Gastroesophageal sphincter (tissue), 3 donors: ENCODE measurements at regions not wholly inside any gene's neighbourhood (a gene's known extent, or its start where the extent isn't known, plus 50 kb on each side); places are given as distances from the start of the nearest gene placed in this dataset.

Source experiments
- CTCF ChIP-seq, 4 experiments: fragments of 200-600 bp in 2 of 4; fragments of 450-650 bp in 2 of 4; sonication (generic) in 1 of 4; IDR thresholded peaks; one replicate each; pipeline ENCODE4 v1.5.1; 2017 to 2019; ENCODE audit warnings: antibody characterized with exemption in 4 of 4, mild to moderate bottlenecking in 2 of 4, moderate library complexity in 2 of 4
- EP300 ChIP-seq: sonication (generic); formaldehyde crosslinking; IDR thresholded peaks from one replicate; pipeline ENCODE4 v1.6.1; 2017; ENCODE audit warnings: antibody characterized with exemption, mild to moderate bottlenecking
- POLR2A ChIP-seq, 2 donors: fragments of 450-650 bp; IDR thresholded peaks; one replicate each; pipeline ENCODE4 v1.6.1; 2017; ENCODE audit warnings: antibody characterized with exemption in 2 of 2, mild to moderate bottlenecking in 2 of 2, moderate library complexity in 1 of 2

- no peak for TF ChIP-seq CTCF (IDR thresholded peaks at IDR 0.05)
- TF ChIP-seq EP300 = no peak
- TF ChIP-seq POLR2A (IDR thresholded peaks at IDR 0.05) = no peak
Observed at GRCh38 chr6:28839443-28840120, 84.2 kb downstream of the TRIM27 start.
